SK-N-SH treated with all-trans-retinoic acid at 6 μM for 48 hours (cell line): ENCODE measurements at regions not wholly inside any gene's neighbourhood (a gene's known extent, or its start where the extent isn't known, plus 50 kb on each side); places are given as distances from the start of the nearest gene placed in this dataset.

Experiments
- ATAC-seq: fragments of 200-7000 bp; cut with Tn5 transposase; 3 replicates; pipeline ENCODE4 v1.9.1; 2020; ENCODE audit warnings: mild to moderate bottlenecking, moderate library complexity
- ARNTL ChIP-seq: fragments of 450-650 bp; formaldehyde crosslinking; IDR thresholded peaks from 2 replicates; pipeline ENCODE4 v1.5.0; 2020; ENCODE audit warnings: low read depth, mild to moderate bottlenecking, moderate library complexity, borderline replicate concordance
- CSDC2 ChIP-seq: fragments of 250-450 bp; sonication (Bioruptor Pico); IDR thresholded peaks from 2 replicates; pipeline ENCODE4 v1.5.0; 2020; ENCODE audit warnings: mild to moderate bottlenecking, moderate library complexity
- ESRRG ChIP-seq: fragments of 250-450 bp; sonication (Bioruptor Pico); IDR thresholded peaks from 2 replicates; pipeline ENCODE4 v1.6.1; 2021; ENCODE audit warnings: mild to moderate bottlenecking
- GLIS3 ChIP-seq: fragments of 250-450 bp; sonication (Bioruptor Pico); IDR thresholded peaks from 2 replicates; pipeline ENCODE4 v1.5.0; 2020; ENCODE audit warnings: mild to moderate bottlenecking, moderate library complexity
- ISL1 ChIP-seq: fragments of 250-450 bp; sonication (Bioruptor Pico); IDR thresholded peaks from 2 replicates; pipeline ENCODE4 v2.1.2; 2022; ENCODE audit warnings: mild to moderate bottlenecking, moderate library complexity
- OSR1 ChIP-seq: fragments of 250-450 bp; sonication (Bioruptor Pico); IDR thresholded peaks from 2 replicates; pipeline ENCODE4 v1.8.0; 2022; ENCODE audit warnings: moderate library complexity, mild to moderate bottlenecking, inconsistent platforms
- PPARA ChIP-seq: fragments of 250-450 bp; sonication (Bioruptor Pico); IDR thresholded peaks from 2 replicates; pipeline ENCODE4 v1.5.0; 2020; ENCODE audit warnings: mild to moderate bottlenecking, borderline replicate concordance
- RARB ChIP-seq: fragments of 250-450 bp; sonication (Bioruptor Pico); IDR thresholded peaks from 2 replicates; pipeline ENCODE4 v1.8.0; 2021; ENCODE audit warnings: mild to moderate bottlenecking, moderate library complexity
- SNAI2 ChIP-seq: fragments of 250-450 bp; sonication (Bioruptor Pico); IDR thresholded peaks from 2 replicates; pipeline ENCODE4 v1.5.0; 2020; ENCODE audit warnings: mild to moderate bottlenecking, moderate library complexity
- TCF4 ChIP-seq: fragments of 250-450 bp; sonication (Bioruptor Pico); IDR thresholded peaks from 2 replicates; pipeline ENCODE4 v1.8.0; 2021; ENCODE audit warnings: mild to moderate bottlenecking, moderate library complexity, borderline replicate concordance
- TOX ChIP-seq: fragments of 250-450 bp; sonication (Bioruptor Pico); IDR thresholded peaks from 2 replicates; pipeline ENCODE4 v1.8.0; 2021; ENCODE audit warnings: mild to moderate bottlenecking, moderate library complexity, borderline replicate concordance
- ZC3H10 ChIP-seq: fragments of 250-450 bp; sonication (Bioruptor Pico); IDR thresholded peaks from 2 replicates; pipeline ENCODE4 v1.5.1; 2021; ENCODE audit warnings: mild to moderate bottlenecking, moderate library complexity
- ZFP3 ChIP-seq: fragments of 250-450 bp; sonication (Bioruptor Pico); IDR thresholded peaks from 2 replicates; pipeline ENCODE4 v1.5.0; 2020; ENCODE audit warnings: mild to moderate bottlenecking, moderate library complexity
- ZFP30 ChIP-seq: fragments of 450-650 bp; formaldehyde crosslinking; IDR thresholded peaks from 2 replicates; pipeline ENCODE4 v1.5.0; 2022; ENCODE audit warnings: mild to moderate bottlenecking, moderate library complexity
- ZNF565 ChIP-seq: fragments of 450-650 bp; formaldehyde crosslinking; conservative IDR thresholded peaks from 2 replicates; pipeline ENCODE4 v1.5.0; 2020; ENCODE audit warnings: low read depth, mild to moderate bottlenecking, moderate library complexity
- ZNF70 ChIP-seq: fragments of 450-650 bp; formaldehyde crosslinking; IDR thresholded peaks from 2 replicates; pipeline ENCODE4 v1.5.0; 2020; ENCODE audit warnings: mild to moderate bottlenecking, moderate library complexity
- ZNF8 ChIP-seq: fragments of 450-650 bp; formaldehyde crosslinking; IDR thresholded peaks from 2 replicates; pipeline ENCODE4 v1.5.0; 2020; ENCODE audit warnings: mild to moderate bottlenecking, moderate library complexity
- TF ChIP-seq, protein P1 (sequence below): fragments of 250-450 bp; sonication (Bioruptor Pico); IDR thresholded peaks from 2 replicates; pipeline ENCODE4 v1.5.1; 2021; ENCODE audit warnings: mild to moderate bottlenecking, moderate library complexity
- TF ChIP-seq, protein P2 (sequence below): fragments of 250-450 bp; sonication (Bioruptor Pico); IDR thresholded peaks from 2 replicates; pipeline ENCODE4 v1.8.0; 2020; ENCODE audit warnings: mild to moderate bottlenecking, moderate library complexity, borderline replicate concordance
- TF ChIP-seq, protein P3 (sequence below): fragments of 250-450 bp; sonication (Bioruptor Pico); IDR thresholded peaks from 2 replicates; pipeline ENCODE4 v1.8.0; 2021; ENCODE audit warnings: low read depth, mild to moderate bottlenecking, moderate library complexity, borderline replicate concordance
- TF ChIP-seq, protein P4 (sequence below): fragments of 250-450 bp; sonication (Bioruptor Pico); IDR thresholded peaks from 2 replicates; pipeline ENCODE4 v1.5.1; 2020; ENCODE audit warnings: low read depth, mild to moderate bottlenecking, moderate library complexity
- TF ChIP-seq, protein P5 (sequence below): fragments of 250-450 bp; sonication (Bioruptor Pico); IDR thresholded peaks from 2 replicates; pipeline ENCODE4 v1.5.0; 2020; ENCODE audit warnings: mild to moderate bottlenecking, moderate library complexity

DNA sequence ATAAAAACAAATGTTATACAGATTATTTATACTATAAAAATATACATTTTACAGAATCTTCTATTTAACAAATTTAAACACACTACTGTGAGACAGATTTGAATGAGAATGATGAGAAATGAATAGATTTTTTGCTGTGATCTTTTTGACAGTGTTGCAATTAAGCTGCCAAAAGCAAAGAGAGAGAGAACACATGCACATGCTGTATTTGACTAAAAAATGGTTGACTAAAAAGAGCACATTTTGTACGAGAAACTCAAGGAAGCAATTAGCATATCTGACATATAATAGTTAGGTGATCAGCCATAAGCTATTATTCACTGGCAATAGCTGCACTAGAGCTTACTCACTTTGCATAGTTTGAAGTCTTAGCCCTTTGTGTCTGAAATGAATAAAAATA is 115.8 kb downstream of the SYT10 start:
- no peak for ATAC-seq
- no peak for TF ChIP-seq OSR1
- TF ChIP-seq ZNF565 (CRISPR knock-in tag): no peak
- TF ChIP-seq CSDC2 (CRISPR knock-in tag): no peak
- TF ChIP-seq ARNTL (CRISPR knock-in tag): no peak
- TF ChIP-seq SNAI2: no peak
- no peak for TF ChIP-seq ESRRG
- TF ChIP-seq PPARA (CRISPR knock-in tag): no peak
- TF ChIP-seq ZFP30 (CRISPR knock-in tag): no peak
- TF ChIP-seq, protein P1, sequence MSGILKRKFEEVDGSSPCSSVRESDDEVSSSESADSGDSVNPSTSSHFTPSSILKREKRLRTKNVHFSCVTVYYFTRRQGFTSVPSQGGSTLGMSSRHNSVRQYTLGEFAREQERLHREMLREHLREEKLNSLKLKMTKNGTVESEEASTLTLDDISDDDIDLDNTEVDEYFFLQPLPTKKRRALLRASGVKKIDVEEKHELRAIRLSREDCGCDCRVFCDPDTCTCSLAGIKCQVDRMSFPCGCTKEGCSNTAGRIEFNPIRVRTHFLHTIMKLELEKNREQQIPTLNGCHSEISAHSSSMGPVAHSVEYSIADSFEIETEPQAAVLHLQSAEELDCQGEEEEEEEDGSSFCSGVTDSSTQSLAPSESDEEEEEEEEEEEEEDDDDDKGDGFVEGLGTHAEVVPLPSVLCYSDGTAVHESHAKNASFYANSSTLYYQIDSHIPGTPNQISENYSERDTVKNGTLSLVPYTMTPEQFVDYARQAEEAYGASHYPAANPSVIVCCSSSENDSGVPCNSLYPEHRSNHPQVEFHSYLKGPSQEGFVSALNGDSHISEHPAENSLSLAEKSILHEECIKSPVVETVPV (CRISPR knock-in tag): no peak
- TF ChIP-seq ZFP3 (CRISPR knock-in tag): no peak
- TF ChIP-seq RARB (CRISPR knock-in tag): no peak
- TF ChIP-seq, protein P2, sequence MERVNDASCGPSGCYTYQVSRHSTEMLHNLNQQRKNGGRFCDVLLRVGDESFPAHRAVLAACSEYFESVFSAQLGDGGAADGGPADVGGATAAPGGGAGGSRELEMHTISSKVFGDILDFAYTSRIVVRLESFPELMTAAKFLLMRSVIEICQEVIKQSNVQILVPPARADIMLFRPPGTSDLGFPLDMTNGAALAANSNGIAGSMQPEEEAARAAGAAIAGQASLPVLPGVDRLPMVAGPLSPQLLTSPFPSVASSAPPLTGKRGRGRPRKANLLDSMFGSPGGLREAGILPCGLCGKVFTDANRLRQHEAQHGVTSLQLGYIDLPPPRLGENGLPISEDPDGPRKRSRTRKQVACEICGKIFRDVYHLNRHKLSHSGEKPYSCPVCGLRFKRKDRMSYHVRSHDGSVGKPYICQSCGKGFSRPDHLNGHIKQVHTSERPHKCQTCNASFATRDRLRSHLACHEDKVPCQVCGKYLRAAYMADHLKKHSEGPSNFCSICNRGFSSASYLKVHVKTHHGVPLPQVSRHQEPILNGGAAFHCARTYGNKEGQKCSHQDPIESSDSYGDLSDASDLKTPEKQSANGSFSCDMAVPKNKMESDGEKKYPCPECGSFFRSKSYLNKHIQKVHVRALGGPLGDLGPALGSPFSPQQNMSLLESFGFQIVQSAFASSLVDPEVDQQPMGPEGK (CRISPR knock-in tag): no peak
- TF ChIP-seq ZNF70 (CRISPR knock-in tag): no peak
- TF ChIP-seq TOX (CRISPR knock-in tag): no peak
- TF ChIP-seq GLIS3: no peak
- TF ChIP-seq, all 23 proteins: peak for 0

DNA sequence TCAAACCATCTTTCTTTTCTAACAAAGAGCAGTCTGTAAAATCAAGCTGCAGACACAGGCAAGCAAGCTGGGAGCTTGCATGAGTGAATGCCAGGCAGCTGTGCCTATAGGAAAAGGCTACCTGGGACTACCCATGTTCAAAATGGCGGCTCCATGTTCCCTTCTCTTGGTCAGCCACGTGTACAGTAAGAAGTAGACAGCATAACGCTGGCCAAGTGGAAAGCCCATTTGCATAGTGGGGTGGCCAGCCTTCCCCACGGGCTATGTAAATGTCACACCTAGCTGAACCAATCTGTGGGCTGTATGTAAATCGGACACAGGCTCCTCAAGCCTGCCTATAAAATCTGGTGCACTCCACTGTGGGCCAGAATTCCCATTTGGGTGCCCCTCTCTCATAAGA is 117.1 kb downstream of the SYT10 start:
- TF ChIP-seq ZC3H10 (CRISPR knock-in tag): no peak
- TF ChIP-seq, protein P3, sequence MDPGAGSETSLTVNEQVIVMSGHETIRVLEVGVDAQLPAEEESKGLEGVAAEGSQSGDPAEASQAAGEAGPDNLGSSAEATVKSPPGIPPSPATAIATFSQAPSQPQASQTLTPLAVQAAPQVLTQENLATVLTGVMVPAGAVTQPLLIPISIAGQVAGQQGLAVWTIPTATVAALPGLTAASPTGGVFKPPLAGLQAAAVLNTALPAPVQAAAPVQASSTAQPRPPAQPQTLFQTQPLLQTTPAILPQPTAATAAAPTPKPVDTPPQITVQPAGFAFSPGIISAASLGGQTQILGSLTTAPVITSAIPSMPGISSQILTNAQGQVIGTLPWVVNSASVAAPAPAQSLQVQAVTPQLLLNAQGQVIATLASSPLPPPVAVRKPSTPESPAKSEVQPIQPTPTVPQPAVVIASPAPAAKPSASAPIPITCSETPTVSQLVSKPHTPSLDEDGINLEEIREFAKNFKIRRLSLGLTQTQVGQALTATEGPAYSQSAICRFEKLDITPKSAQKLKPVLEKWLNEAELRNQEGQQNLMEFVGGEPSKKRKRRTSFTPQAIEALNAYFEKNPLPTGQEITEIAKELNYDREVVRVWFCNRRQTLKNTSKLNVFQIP (CRISPR knock-in tag): no peak
- TF ChIP-seq, protein P4, sequence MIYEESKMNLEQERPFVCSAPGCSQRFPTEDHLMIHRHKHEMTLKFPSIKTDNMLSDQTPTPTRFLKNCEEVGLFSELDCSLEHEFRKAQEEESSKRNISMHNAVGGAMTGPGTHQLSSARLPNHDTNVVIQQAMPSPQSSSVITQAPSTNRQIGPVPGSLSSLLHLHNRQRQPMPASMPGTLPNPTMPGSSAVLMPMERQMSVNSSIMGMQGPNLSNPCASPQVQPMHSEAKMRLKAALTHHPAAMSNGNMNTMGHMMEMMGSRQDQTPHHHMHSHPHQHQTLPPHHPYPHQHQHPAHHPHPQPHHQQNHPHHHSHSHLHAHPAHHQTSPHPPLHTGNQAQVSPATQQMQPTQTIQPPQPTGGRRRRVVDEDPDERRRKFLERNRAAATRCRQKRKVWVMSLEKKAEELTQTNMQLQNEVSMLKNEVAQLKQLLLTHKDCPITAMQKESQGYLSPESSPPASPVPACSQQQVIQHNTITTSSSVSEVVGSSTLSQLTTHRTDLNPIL: no peak
- no peak for TF ChIP-seq TCF4 (CRISPR knock-in tag)
- TF ChIP-seq ZNF8 (CRISPR knock-in tag): no peak
- no peak for ATAC-seq

DNA sequence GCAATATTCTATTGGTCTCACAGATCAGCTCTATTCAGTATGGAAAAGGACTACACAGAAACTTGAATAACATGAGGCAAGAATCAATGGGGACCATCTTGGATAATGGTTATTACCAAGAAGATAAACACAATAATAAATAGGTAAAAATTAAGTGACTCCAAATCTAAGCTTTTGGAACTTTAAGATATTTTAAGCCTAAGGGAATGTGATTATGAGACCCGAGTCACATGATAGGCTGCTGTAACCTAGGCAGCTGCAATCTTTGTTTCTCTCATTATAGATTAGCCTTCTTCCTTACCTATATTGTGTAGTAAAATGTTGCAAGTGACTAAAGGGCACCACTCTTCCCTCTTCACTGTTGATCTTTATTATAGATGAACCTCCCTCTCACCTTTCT is 121.9 kb downstream of the SYT10 start:
- ATAC-seq: no peak
- no peak for TF ChIP-seq ARNTL (CRISPR knock-in tag)
- no peak for TF ChIP-seq OSR1

DNA sequence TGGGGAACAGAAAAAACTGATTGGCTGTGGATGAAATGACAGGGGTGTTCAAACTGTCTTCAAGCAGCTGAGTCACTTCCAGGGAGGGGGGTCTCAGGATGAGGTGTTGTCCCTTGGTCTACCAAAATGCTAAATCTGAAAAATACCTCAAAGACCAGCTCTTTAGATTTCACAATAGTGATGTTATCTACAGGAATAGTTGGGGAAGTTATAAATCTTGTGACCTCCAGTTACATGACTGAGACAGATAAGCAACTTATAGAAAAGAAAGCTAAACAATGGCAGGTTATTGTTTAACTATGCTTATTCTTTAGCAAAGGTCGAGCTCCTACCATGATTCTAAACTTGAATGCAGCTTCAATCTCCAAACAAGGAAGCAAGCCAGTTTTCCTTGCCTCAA is 125.4 kb downstream of the SYT10 start:
- no peak for ATAC-seq
- TF ChIP-seq ZC3H10 (CRISPR knock-in tag): no peak
- TF ChIP-seq, protein P4: no peak
- no peak for TF ChIP-seq GLIS3
- no peak for TF ChIP-seq ESRRG
- TF ChIP-seq ZNF8 (CRISPR knock-in tag): no peak
- TF ChIP-seq, protein P1 (CRISPR knock-in tag): no peak
- TF ChIP-seq CSDC2 (CRISPR knock-in tag): no peak
- no peak for TF ChIP-seq ARNTL (CRISPR knock-in tag)
- TF ChIP-seq ZNF565 (CRISPR knock-in tag): no peak
- TF ChIP-seq, protein P5, sequence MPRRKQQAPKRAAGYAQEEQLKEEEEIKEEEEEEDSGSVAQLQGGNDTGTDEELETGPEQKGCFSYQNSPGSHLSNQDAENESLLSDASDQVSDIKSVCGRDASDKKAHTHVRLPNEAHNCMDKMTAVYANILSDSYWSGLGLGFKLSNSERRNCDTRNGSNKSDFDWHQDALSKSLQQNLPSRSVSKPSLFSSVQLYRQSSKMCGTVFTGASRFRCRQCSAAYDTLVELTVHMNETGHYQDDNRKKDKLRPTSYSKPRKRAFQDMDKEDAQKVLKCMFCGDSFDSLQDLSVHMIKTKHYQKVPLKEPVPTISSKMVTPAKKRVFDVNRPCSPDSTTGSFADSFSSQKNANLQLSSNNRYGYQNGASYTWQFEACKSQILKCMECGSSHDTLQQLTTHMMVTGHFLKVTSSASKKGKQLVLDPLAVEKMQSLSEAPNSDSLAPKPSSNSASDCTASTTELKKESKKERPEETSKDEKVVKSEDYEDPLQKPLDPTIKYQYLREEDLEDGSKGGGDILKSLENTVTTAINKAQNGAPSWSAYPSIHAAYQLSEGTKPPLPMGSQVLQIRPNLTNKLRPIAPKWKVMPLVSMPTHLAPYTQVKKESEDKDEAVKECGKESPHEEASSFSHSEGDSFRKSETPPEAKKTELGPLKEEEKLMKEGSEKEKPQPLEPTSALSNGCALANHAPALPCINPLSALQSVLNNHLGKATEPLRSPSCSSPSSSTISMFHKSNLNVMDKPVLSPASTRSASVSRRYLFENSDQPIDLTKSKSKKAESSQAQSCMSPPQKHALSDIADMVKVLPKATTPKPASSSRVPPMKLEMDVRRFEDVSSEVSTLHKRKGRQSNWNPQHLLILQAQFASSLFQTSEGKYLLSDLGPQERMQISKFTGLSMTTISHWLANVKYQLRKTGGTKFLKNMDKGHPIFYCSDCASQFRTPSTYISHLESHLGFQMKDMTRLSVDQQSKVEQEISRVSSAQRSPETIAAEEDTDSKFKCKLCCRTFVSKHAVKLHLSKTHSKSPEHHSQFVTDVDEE (CRISPR knock-in tag): no peak
- TF ChIP-seq, protein P3 (CRISPR knock-in tag): no peak
- no peak for TF ChIP-seq ZFP30 (CRISPR knock-in tag)
- no peak for TF ChIP-seq TOX (CRISPR knock-in tag)
- no peak for TF ChIP-seq OSR1
- no peak for TF ChIP-seq ISL1 (CRISPR knock-in tag)
- no peak for TF ChIP-seq SNAI2
- TF ChIP-seq ZFP3 (CRISPR knock-in tag): no peak
